Spleen (tissue), 11 donors: ENCODE measurements at regions not wholly inside any gene's neighbourhood (a gene's known extent, or its start where the extent isn't known, plus 50 kb on each side); places are given as distances from the start of the nearest gene placed in this dataset.

ENCODE experiments used
- DNase-seq: peaks from one replicate; pipeline ENCODE4 v3.0.0-alpha.2; 2020
- H3K27ac ChIP-seq, 8 donors: fragments of 200-600 bp; sonication (generic) in 7 of 8; 1 replicate in 4 of 8; 2 replicates in 4 of 8; pipeline versions ENCODE4 v1.5.0 to v1.8.0; 2016 to 2021; ENCODE audit warnings: inconsistent platforms in 4 of 8, mild to moderate bottlenecking in 4 of 8, moderate library complexity in 1 of 8
- H3K27me3 ChIP-seq, 7 donors: fragments of 200-600 bp; sonication (generic) in 6 of 7; replicated peaks in 1 of 7; 1 replicate in 4 of 7; 2 replicates in 3 of 7; pipeline versions ENCODE4 v1.5.0 to v1.8.0; 2016 to 2021; ENCODE audit warnings: inconsistent platforms in 3 of 7, mild to moderate bottlenecking in 1 of 7
- H3K36me3 ChIP-seq, 6 donors: fragments of 200-600 bp; sonication (generic) in 5 of 6; 1 replicate in 4 of 6; 2 replicates in 2 of 6; pipeline versions ENCODE4 v1.5.0 to v1.8.0; 2016 to 2021; ENCODE audit warnings: inconsistent platforms in 2 of 6
- H3K4me1 ChIP-seq, 6 donors: fragments of 200-600 bp; sonication (generic) in 5 of 6; 1 replicate in 3 of 6; 2 replicates in 3 of 6; pipeline versions ENCODE4 v1.5.0 to v1.8.0; 2016 to 2021; ENCODE audit warnings: inconsistent platforms in 3 of 6
- H3K4me3 ChIP-seq, 8 donors: fragments of 200-600 bp; sonication (generic) in 7 of 8; 1 replicate in 4 of 8; 2 replicates in 4 of 8; pipeline versions ENCODE4 v1.5.0 to v1.8.0; 2016 to 2021; ENCODE audit warnings: inconsistent platforms in 4 of 8, mild to moderate bottlenecking in 4 of 8, moderate library complexity in 2 of 8
- H3K9me3 ChIP-seq, 8 donors: fragments of 200-600 bp; sonication (generic) in 7 of 8; 1 replicate in 4 of 8; 2 replicates in 4 of 8; pipeline versions ENCODE4 v1.5.0 to v1.8.0; 2016 to 2021; ENCODE audit warnings: inconsistent platforms in 4 of 8
- POLR2A ChIP-seq, 3 donors: fragments of 450-650 bp; IDR thresholded peaks; one replicate each; pipeline ENCODE4 v1.5.1; 2017; ENCODE audit warnings: antibody characterized with exemption in 3 of 3, mild to moderate bottlenecking in 1 of 3
- POLR2AphosphoS5 ChIP-seq, 3 donors: sonication (generic); formaldehyde crosslinking; IDR thresholded peaks; one replicate each; pipeline ENCODE4 v1.5.1; 2017; ENCODE audit warnings: antibody characterized with exemption in 3 of 3
- WGBS, 5 donors: extraction: QIAGEN DNeasy Blood & Tissue Kit in 3 of 5; methylation state at CpG; one replicate each; pipeline versions ENCODE4 v1.1.5 to v1.1.7; 2013 to 2018; 5-methylcytosine and 5-hydroxymethylcytosine counted together
- intact Hi-C: fragments of 100-400 bp; cut with DNase I; formaldehyde crosslinking; loops from one replicate; pipeline ENCODE4 v1.15.0; 2023; ENCODE audit warnings: low total_unique reads
- TF ChIP-seq, protein P1 (sequence below), 11 experiments: fragments of 200-600 bp in 7 of 11; fragments of 450-650 bp in 4 of 11; sonication (generic) in 4 of 11; IDR thresholded peaks in 8 of 11; conservative IDR thresholded peaks in 3 of 11; 1 replicate in 7 of 11; 2 replicates in 4 of 11; pipeline versions ENCODE4 v1.4.0 to v1.8.0; 2016 to 2021; ENCODE audit warnings: antibody characterized with exemption in 11 of 11, inconsistent platforms in 4 of 11, mild to moderate bottlenecking in 1 of 11
- donor health status: healthy with polysubstance abuse.
- donor health status: DM: no; HTN: no; CAD: no; lungs with moderate emphysema.
- donor health status: DM: no; HTN: no; CAD: no.
- donor health status: Bipolar disorder and iron deficiency.
- donor health status: healthy.
- donor health status: DM: no; HTN: no; CAD: no.
- donor health status: DM: yes; HTN: yes; CAD: no.

DNA sequence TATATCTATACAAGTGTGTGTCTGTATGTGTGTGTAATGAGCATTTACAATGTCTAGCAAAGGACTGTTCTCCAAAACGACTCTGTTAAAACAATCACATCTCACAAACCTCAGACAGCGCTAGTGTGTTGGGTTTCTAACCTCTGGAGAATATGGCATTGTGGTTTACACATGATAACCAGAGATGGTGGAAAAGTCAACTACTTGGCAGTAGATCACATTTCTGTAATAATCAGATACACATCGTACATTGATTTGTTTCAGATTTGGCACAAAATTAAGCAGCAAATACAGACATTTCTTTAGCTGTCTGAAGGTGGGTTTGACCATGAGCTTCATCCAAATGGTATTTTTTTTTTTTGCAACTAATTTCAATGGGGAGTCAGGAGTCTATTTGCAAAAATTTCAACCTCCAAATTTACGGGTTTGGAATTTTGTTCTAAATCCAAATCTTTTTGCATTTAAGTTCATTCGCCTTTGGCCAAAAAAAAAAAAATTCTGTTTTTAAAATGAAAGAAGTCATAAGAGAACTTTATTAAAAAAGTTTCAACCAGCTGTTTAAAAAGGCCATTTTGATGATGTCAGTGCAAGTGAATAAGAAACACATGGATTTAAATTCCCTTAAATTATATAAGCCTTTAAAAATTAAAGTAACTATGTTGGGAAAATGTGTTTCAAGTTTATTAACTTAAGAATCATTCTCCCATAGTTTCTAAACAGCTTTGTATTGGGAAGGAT lies 127.8 kb downstream of the TMEM26 start:
- intact Hi-C loops: no loop called here
- Histone ChIP-seq H3K27me3 (no peaks in the 10 kb centered on the region), H3K36me3 (no peaks in the 10 kb centered on the region), H3K27ac (no peak overlapping the region), H3K9me3 (peaks cover 0 to 26% (median 18%) of the 10 kb centered on the region in 8 donors), H3K4me3 (no peak overlapping the region), H3K4me1 (peaks cover 0 to 4% (median 0%) of the 10 kb centered on the region in 6 donors)
- no peak for DNase-seq
- TF ChIP-seq POLR2A (IDR thresholded peaks at IDR 0.05) (no peak), POLR2AphosphoS5 (IDR thresholded peaks at IDR 0.05) (no peak)
- TF ChIP-seq, protein P1, sequence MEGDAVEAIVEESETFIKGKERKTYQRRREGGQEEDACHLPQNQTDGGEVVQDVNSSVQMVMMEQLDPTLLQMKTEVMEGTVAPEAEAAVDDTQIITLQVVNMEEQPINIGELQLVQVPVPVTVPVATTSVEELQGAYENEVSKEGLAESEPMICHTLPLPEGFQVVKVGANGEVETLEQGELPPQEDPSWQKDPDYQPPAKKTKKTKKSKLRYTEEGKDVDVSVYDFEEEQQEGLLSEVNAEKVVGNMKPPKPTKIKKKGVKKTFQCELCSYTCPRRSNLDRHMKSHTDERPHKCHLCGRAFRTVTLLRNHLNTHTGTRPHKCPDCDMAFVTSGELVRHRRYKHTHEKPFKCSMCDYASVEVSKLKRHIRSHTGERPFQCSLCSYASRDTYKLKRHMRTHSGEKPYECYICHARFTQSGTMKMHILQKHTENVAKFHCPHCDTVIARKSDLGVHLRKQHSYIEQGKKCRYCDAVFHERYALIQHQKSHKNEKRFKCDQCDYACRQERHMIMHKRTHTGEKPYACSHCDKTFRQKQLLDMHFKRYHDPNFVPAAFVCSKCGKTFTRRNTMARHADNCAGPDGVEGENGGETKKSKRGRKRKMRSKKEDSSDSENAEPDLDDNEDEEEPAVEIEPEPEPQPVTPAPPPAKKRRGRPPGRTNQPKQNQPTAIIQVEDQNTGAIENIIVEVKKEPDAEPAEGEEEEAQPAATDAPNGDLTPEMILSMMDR (IDR thresholded peaks at IDR 0.05 in 8 of 11, conservative IDR thresholded peaks at IDR 0.05 in 3 of 11): no peak
- WGBS, 5 donors: 70 to 81% (median 78%) methylated on average over 5 of the region's 5 CpGs

DNA sequence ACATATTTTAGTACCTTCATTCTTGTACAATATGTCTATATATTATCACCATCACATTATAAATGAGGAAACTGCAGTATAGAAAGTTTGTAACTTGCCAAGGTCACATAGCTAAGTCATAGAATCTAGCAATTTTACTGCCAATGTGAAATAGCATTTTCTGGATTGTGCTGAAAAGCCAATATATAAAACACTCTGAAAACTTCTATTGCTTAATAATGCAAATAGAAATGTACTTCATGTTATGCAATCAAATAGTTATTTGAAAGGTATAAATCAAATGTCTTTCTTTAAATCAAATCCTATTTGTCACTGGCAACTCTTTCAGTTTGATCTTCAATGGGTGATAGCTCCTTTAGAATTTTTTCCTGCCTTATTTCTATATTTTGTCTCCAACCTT lies 129.5 kb downstream of the TMEM26 start:
- TF ChIP-seq, protein P1 (IDR thresholded peaks at IDR 0.05 in 8 of 11, conservative IDR thresholded peaks at IDR 0.05 in 3 of 11): no peak
- TF ChIP-seq POLR2AphosphoS5 (IDR thresholded peaks at IDR 0.05): no peak
- no peak for TF ChIP-seq POLR2A (IDR thresholded peaks at IDR 0.05)
- intact Hi-C loops: no loop called here
- Histone ChIP-seq H3K9me3 (peaks cover 0 to 12% (median 6%) of the 10 kb centered on the region in 8 donors), H3K4me3 (no peak overlapping the region), H3K4me1 (peaks cover 0 to 5% (median 0%) of the 10 kb centered on the region in 6 donors), H3K36me3 (no peaks in the 10 kb centered on the region), H3K27me3 (no peaks in the 10 kb centered on the region), H3K27ac (no peak overlapping the region)
- no peak for DNase-seq

DNA sequence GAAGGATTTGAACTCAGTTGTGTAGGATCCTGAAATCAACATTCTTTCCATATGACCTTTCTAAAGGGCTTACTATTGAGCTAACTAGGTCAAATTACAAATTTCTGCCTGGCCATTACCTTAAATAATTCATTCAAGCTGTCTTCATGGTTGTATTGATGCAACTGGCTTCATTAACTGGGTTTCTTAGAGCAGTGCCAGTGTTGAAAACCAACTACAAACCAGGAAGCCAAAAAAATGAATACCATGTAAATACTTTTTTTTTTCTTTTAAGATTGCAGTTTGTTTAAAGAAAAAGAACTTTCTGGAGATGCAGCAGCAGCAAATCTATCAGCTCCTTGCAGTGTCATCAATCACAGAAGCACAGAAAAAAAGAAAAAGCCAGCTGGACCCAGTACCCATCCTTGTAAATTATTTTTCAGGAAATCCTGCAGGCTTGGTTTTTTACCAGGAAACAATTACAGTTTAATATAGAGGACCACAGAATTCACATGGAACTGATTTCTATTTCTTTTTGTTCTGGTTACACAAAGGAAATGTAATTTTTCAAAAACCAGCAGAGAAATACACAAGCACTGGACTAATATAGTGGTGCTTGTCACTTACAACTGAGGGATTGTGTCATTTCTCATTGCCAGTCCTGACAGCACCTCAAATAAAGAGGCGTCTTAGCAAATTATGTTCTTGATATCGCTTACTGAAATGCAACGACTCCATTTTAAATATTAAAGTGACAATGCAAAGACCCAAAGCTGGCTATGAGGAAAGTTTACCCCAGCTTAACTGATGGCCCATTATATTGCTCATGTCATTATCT lies 131.9 kb downstream of the TMEM26 start:
- Histone ChIP-seq H3K4me1 (peaks cover 0 to 7% (median 0%) of the 10 kb centered on the region in 6 donors), H3K36me3 (no peaks in the 10 kb centered on the region), H3K27ac (no peak overlapping the region), H3K4me3 (no peak overlapping the region), H3K27me3 (no peaks in the 10 kb centered on the region), H3K9me3 (no peaks in the 10 kb centered on the region)
- WGBS, 5 donors: 56 to 82% (median 70%) methylated on average over 3 of the region's 3 CpGs
- TF ChIP-seq POLR2A (IDR thresholded peaks at IDR 0.05) (no peak), POLR2AphosphoS5 (IDR thresholded peaks at IDR 0.05) (no peak)
- TF ChIP-seq, protein P1 (IDR thresholded peaks at IDR 0.05 in 8 of 11, conservative IDR thresholded peaks at IDR 0.05 in 3 of 11): no peak
- intact Hi-C loops: no loop called here
- DNase-seq: no peak

DNA sequence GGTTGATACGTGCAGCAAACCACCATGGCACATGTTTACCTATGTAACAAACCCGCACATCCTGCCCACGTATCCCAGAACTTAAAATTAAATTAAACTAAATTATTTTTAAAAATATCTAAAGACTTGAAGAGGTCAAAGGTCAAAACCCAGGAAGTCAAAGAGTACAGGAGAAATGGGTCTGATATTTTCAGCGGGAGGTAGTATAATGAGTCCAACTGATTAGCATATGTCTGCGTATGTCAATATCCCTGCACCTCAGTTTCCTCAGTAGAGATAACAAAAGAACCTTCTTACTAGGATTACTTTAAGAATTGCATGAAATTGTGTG lies 133.0 kb downstream of the TMEM26 start:
- 92 to 98% (median 94%) methylated on average over 5 of the region's 5 CpGs for WGBS, 5 donors

More for the DNA sequence above, 133.0 kb downstream of the TMEM26 start:
- Histone ChIP-seq H3K36me3 (no peaks in the 10 kb centered on the region), H3K27me3 (no peaks in the 10 kb centered on the region), H3K4me3 (no peak overlapping the region), H3K9me3 (peaks cover 0 to 3% (median 0%) of the 10 kb centered on the region in 8 donors), H3K4me1 (peaks cover 0 to 7% (median 0%) of the 10 kb centered on the region in 6 donors), H3K27ac (no peak overlapping the region)
- no peak for DNase-seq
- intact Hi-C loops: no loop called here
- TF ChIP-seq POLR2A (IDR thresholded peaks at IDR 0.05) (no peak), POLR2AphosphoS5 (IDR thresholded peaks at IDR 0.05) (no peak)
- TF ChIP-seq, protein P1 (IDR thresholded peaks at IDR 0.05 in 8 of 11, conservative IDR thresholded peaks at IDR 0.05 in 3 of 11): no peak
